VCaP (cell line): ENCODE measurements at regions not wholly inside any gene's neighbourhood (a gene's known extent, or its start where the extent isn't known, plus 50 kb on each side); places are given as distances from the start of the nearest gene placed in this dataset.

Source experiments
- H3K27ac ChIP-seq: fragments of 450-650 bp; 2 replicates; pipeline ENCODE4 v1.5.1; 2017
- CTCF ChIP-seq: fragments of 450-650 bp; conservative IDR thresholded peaks from 2 replicates; pipeline ENCODE4 v1.5.1; 2017; ENCODE audit warnings: mild to moderate bottlenecking, moderate library complexity

- no peak overlapping the region for H3K27ac ChIP-seq
- TF ChIP-seq CTCF: no peak
Measured at GRCh38 chr2:66021296-66021695, 413.6 kb upstream of the MEIS1 start.

GRCh38 chr2:66017763-66018162 is 417.2 kb upstream of the MEIS1 start:
- no peak for TF ChIP-seq CTCF
- no peak overlapping the region for H3K27ac ChIP-seq

GRCh38 chr2:66014450-66014849 is 420.5 kb upstream of the MEIS1 start:
- TF ChIP-seq CTCF: no peak

GRCh38 chr2:66013456-66013855 is 421.5 kb upstream of the MEIS1 start:
- peak; percentile 22 for TF ChIP-seq CTCF
- H3K27ac ChIP-seq: no peak overlapping the region

More at GRCh38 chr2:66014450-66014849, 420.5 kb upstream of the MEIS1 start:
- H3K27ac ChIP-seq: no peak overlapping the region

- TF ChIP-seq CTCF: no peak
- no peak overlapping the region for H3K27ac ChIP-seq
Measured at GRCh38 chr2:66003931-66004330, 431.0 kb upstream of the MEIS1 start.

GRCh38 chr2:66001538-66001937 is 433.4 kb upstream of the MEIS1 start:
- no peak overlapping the region for H3K27ac ChIP-seq
- no peak for TF ChIP-seq CTCF

- TF ChIP-seq CTCF: no peak
- no peak overlapping the region for H3K27ac ChIP-seq
Measured at GRCh38 chr2:66000901-66001300, 434.0 kb upstream of the MEIS1 start.

GRCh38 chr2:65999796-66000195 is 435.1 kb upstream of the MEIS1 start:
- H3K27ac ChIP-seq: no peak overlapping the region
- no peak for TF ChIP-seq CTCF
